H9 (cell line): ENCODE measurements at regions not wholly inside any gene's neighbourhood (a gene's known extent, or its start where the extent isn't known, plus 50 kb on each side); places are given as distances from the start of the nearest gene placed in this dataset.

Experiments
- DNase-seq: peaks from one replicate; pipeline ENCODE4 v3.0.0-alpha.2; 2017
- H2AFZ ChIP-seq: one replicate; pipeline ENCODE4 v1.6.1; 2013; ENCODE audit warnings: mild to moderate bottlenecking, low read length, control low read depth, moderate library complexity
- H2AK5ac ChIP-seq: 2 replicates; pipeline ENCODE4 v1.6.1; 2013; ENCODE audit warnings: low read length, control low read depth, mixed read lengths; ENCODE audit not compliant: insufficient read length
- H2BK120ac ChIP-seq: one replicate; pipeline ENCODE4 v1.6.1; 2013; ENCODE audit warnings: low read depth, mild to moderate bottlenecking, low read length, control low read depth, inconsistent platforms; ENCODE audit not compliant: poor library complexity, severe bottlenecking
- H2BK12ac ChIP-seq: 2 replicates; pipeline ENCODE4 v1.6.1; 2013; ENCODE audit warnings: low read length, control low read depth, mixed read lengths, low read depth; ENCODE audit not compliant: insufficient read length
- H2BK15ac ChIP-seq: 2 replicates; pipeline ENCODE4 v1.6.1; 2013; ENCODE audit warnings: low read depth, low read length, control low read depth
- H2BK20ac ChIP-seq: one replicate; pipeline ENCODE4 v1.6.1; 2013; ENCODE audit warnings: low read depth, mild to moderate bottlenecking, low read length, control low read depth, inconsistent platforms; ENCODE audit not compliant: poor library complexity, severe bottlenecking
- H2BK5ac ChIP-seq: 2 replicates; pipeline ENCODE4 v1.6.1; 2013; ENCODE audit warnings: low read length, control low read depth, mixed read lengths; ENCODE audit not compliant: insufficient read length
- H3K14ac ChIP-seq: 2 replicates; pipeline ENCODE4 v1.6.1; 2013; ENCODE audit warnings: low read length, control low read depth; ENCODE audit not compliant: insufficient read depth
- H3K18ac ChIP-seq: 2 replicates; pipeline ENCODE4 v1.6.1; 2013; ENCODE audit warnings: low read depth, mild to moderate bottlenecking, mixed read lengths, low read length, control low read depth; ENCODE audit not compliant: insufficient read length
- H3K23ac ChIP-seq: 2 replicates; pipeline ENCODE4 v1.6.1; 2013; ENCODE audit warnings: low read length, control low read depth, mixed read lengths, low read depth; ENCODE audit not compliant: insufficient read length
- H3K23me2 ChIP-seq: 2 replicates; pipeline ENCODE4 v1.6.1; 2013; ENCODE audit warnings: low read depth, mild to moderate bottlenecking, mixed read lengths, low read length, control low read depth; ENCODE audit not compliant: insufficient read length, poor library complexity, severe bottlenecking
- H3K27ac ChIP-seq: 2 replicates; pipeline ENCODE4 v1.5.1; 2013; ENCODE audit warnings: low read length, control low read depth, mixed read lengths, low read depth; ENCODE audit not compliant: insufficient read length
- H3K27me3 ChIP-seq: 2 replicates; pipeline ENCODE4 v1.6.1; 2013; ENCODE audit warnings: low read length, control low read depth, inconsistent platforms; ENCODE audit not compliant: insufficient read depth
- H3K4ac ChIP-seq: 2 replicates; pipeline ENCODE4 v1.6.1; 2013; ENCODE audit warnings: low read depth, mild to moderate bottlenecking, control low read depth, inconsistent platforms, low read length, moderate library complexity
- H3K4me1 ChIP-seq: 2 replicates; pipeline ENCODE4 v1.6.1; 2013; ENCODE audit warnings: low read length, control low read depth, inconsistent platforms; ENCODE audit not compliant: insufficient read depth
- H3K4me2 ChIP-seq: 2 replicates; pipeline ENCODE4 v1.6.1; 2013; ENCODE audit warnings: low read length, control low read depth, mixed read lengths; ENCODE audit not compliant: insufficient read length, insufficient read depth
- H3K56ac ChIP-seq: 2 replicates; pipeline ENCODE4 v1.6.1; 2013; ENCODE audit warnings: low read depth, mild to moderate bottlenecking, mixed read lengths, low read length, control low read depth; ENCODE audit not compliant: insufficient read length
- H3K79me1 ChIP-seq: 2 replicates; pipeline ENCODE4 v1.6.1; 2013; ENCODE audit warnings: low read depth, mild to moderate bottlenecking, moderate library complexity, low read length, control low read depth, inconsistent platforms; ENCODE audit not compliant: insufficient read depth, poor library complexity, severe bottlenecking
- H3K79me2 ChIP-seq: 2 replicates; pipeline ENCODE4 v1.6.1; 2013; ENCODE audit warnings: low read length, control low read depth, inconsistent platforms; ENCODE audit not compliant: insufficient read depth
- H3K9ac ChIP-seq: 2 replicates; pipeline ENCODE4 v1.6.1; 2013; ENCODE audit warnings: low read length, control low read depth, mixed read lengths; ENCODE audit not compliant: insufficient read length; ENCODE audit errors: extremely low read depth
- H3K9me3 ChIP-seq: one replicate; pipeline ENCODE4 v1.6.1; 2013; ENCODE audit warnings: low read depth, low read length, inconsistent platforms; ENCODE audit not compliant: control insufficient read depth
- H3T11ph ChIP-seq: one replicate; pipeline ENCODE4 v1.6.1; 2013; ENCODE audit warnings: mild to moderate bottlenecking, low read length, control low read depth, inconsistent platforms
- H4K20me1 ChIP-seq: one replicate; pipeline ENCODE4 v1.6.1; 2013; ENCODE audit not compliant: control insufficient read depth, insufficient read length, insufficient read depth
- H4K5ac ChIP-seq: 2 replicates; pipeline ENCODE4 v1.6.1; 2013; ENCODE audit warnings: low read depth, mild to moderate bottlenecking, mixed read lengths, low read length, control low read depth; ENCODE audit not compliant: insufficient read length
- H4K8ac ChIP-seq: replicated peaks from 2 replicates; pipeline ENCODE4 v1.6.1; 2013; ENCODE audit warnings: low read length, control low read depth, mixed read lengths, low read depth; ENCODE audit not compliant: insufficient read length
- H4K91ac ChIP-seq: 2 replicates; pipeline ENCODE4 v1.6.1; 2013; ENCODE audit warnings: low read depth, mild to moderate bottlenecking, moderate library complexity, mixed read lengths, low read length, control low read depth; ENCODE audit not compliant: insufficient read length
- H3K27ac Mint-ChIP-seq, 3 experiments: 2 replicates in 2 of 3; 3 replicates in 1 of 3; pipeline ENCODE4 v1.8.0; 2020 to 2021; ENCODE audit warnings: mixed read lengths in 3 of 3, mild to moderate bottlenecking in 1 of 3, moderate library complexity in 1 of 3
- H3K27me3 Mint-ChIP-seq: 2 replicates; pipeline ENCODE4 v1.8.0; 2021; ENCODE audit warnings: low read depth, mild to moderate bottlenecking, moderate library complexity, mixed read lengths
- H3K36me3 Mint-ChIP-seq, 3 experiments: 2 replicates in 2 of 3; 3 replicates in 1 of 3; pipeline ENCODE4 v1.8.0; 2020 to 2021; ENCODE audit warnings: low read depth in 3 of 3, mixed read lengths in 3 of 3; ENCODE audit not compliant: insufficient read depth in 1 of 3
- H3K4me1 Mint-ChIP-seq, 2 experiments: 2 replicates each; pipeline ENCODE4 v1.8.0; 2020; ENCODE audit warnings: mixed read lengths in 2 of 2
- H3K4me3 Mint-ChIP-seq, 2 experiments: 2 replicates in 1 of 2; 3 replicates in 1 of 2; pipeline ENCODE4 v1.8.0; 2020 to 2021; ENCODE audit warnings: mild to moderate bottlenecking in 2 of 2, mixed read lengths in 2 of 2, moderate library complexity in 1 of 2
- H3K9me3 Mint-ChIP-seq, 2 experiments: 2 replicates in 1 of 2; 3 replicates in 1 of 2; pipeline ENCODE4 v1.8.0; 2020; ENCODE audit warnings: mild to moderate bottlenecking in 2 of 2, mixed read lengths in 2 of 2, moderate library complexity in 1 of 2
- CTCF ChIP-seq: fragments of 200-600 bp; sonication (generic); conservative IDR thresholded peaks from 3 replicates; pipeline ENCODE4 v1.8.0; 2021; ENCODE audit warnings: antibody characterized with exemption, mild to moderate bottlenecking
- WGBS: extraction: QIAGEN DNeasy Blood & Tissue Kit; methylation state at CpG from one replicate; pipeline ENCODE4 v1.1.7; 2013; ENCODE audit warnings: missing lambda C conversion rate, low lambda C conversion rate, mixed read lengths; ENCODE audit not compliant: insufficient read length; ENCODE audit errors: extremely low coverage; 5-methylcytosine and 5-hydroxymethylcytosine counted together

- Histone ChIP-seq H2AK5ac (no peak overlapping the region), H2BK15ac (no peak overlapping the region), H3K79me1 (no peaks in the 10 kb centered on the region), H4K8ac (no peak overlapping the region), H4K91ac (no peak overlapping the region), H2BK12ac (no peak overlapping the region), H3K79me2 (no peaks in the 10 kb centered on the region), H3K27ac (no peak overlapping the region), H3T11ph (no peak overlapping the region), H3K4ac (no peak overlapping the region), H2BK20ac (no peak overlapping the region), H3K27me3 (no peaks in the 10 kb centered on the region), H2BK120ac (no peak overlapping the region), H4K20me1 (no peaks in the 10 kb centered on the region), H3K9me3 (no peaks in the 10 kb centered on the region), H3K9ac (no peak overlapping the region), H4K5ac (no peak overlapping the region), H3K4me1 (no peaks in the 10 kb centered on the region; the same call in 1 of the 2 replicates), H3K23ac (no peak overlapping the region), H3K23me2 (no peaks in the 10 kb centered on the region), H3K18ac (no peak overlapping the region), H3K4me2 (no peak overlapping the region), H3K14ac (no peak overlapping the region), H2BK5ac (no peak overlapping the region), H3K56ac (no peak overlapping the region), H2AFZ (no peak overlapping the region)
- Mint-ChIP-seq H3K36me3 (peaks cover 0 to 10% (median 0%) of the 10 kb centered on the region in 3 experiments; a peak in 2 of 7 replicates), H3K27me3 (peaks cover 2% of the 10 kb centered on the region; the same call in 1 of the 2 replicates), H3K4me3 (no peak overlapping the region), H3K9me3 (peaks cover 7 to 9% of the 10 kb centered on the region in 2 experiments; a peak in 4 of 5 replicates), H3K27ac (no peak overlapping the region), H3K4me1 (peaks cover 7 to 21% of the 10 kb centered on the region in 2 experiments; a peak in 3 of 4 replicates)
- DNase-seq = no peak
- no CpG with 5 or more reads among the region's 2 CpGs for WGBS
- no peak for TF ChIP-seq CTCF
Measured at GRCh38 chr7:3242398-3242972, 58.6 kb upstream of the SDK1 start.
